HG02840 (cell line): ENCODE measurements at regions not wholly inside any gene's neighbourhood (a gene's known extent, or its start where the extent isn't known, plus 50 kb on each side); places are given as distances from the start of the nearest gene placed in this dataset.

Experiments used
- ATAC-seq: cut with Tn5 transposase; IDR thresholded peaks from one replicate; pipeline ENCODE4 v1.9.1; 2021; ENCODE audit warnings: mild to moderate bottlenecking, moderate library complexity, moderate number of reproducible peaks; ENCODE audit not compliant: unreplicated experiment, low FRiP score

- no peak for ATAC-seq
Observed at GRCh38 chr13:58151452-58151851, 519.9 kb downstream of the PCDH17 start.

- ATAC-seq: no peak
Observed at GRCh38 chr13:58160980-58161379, 529.4 kb downstream of the PCDH17 start.

DNA sequence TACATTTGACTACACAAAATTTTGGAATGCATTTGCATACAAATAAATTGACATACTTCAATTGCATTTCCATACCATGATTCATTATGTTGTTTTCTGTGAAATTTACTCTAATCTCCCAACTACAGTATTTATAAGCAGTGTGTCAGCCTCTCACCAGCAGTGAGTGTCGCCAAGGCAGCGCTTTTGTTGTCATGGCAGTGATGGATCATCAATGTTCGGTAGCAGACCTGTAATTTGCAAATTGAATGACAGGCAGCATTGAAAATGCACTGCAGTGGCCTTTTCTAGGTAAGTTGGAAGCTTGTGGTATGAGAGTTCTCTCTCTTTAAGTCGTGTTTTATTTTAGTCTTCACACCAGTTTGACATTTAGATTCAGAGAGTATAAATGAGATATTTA, 534.1 kb downstream of the PCDH17 start:
- no peak for ATAC-seq

- ATAC-seq: no peak
Observed at GRCh38 chr13:58181111-58181510, 549.6 kb downstream of the PCDH17 start.

GRCh38 chr13:58187881-58188280, 556.3 kb downstream of the PCDH17 start:
- no peak for ATAC-seq

- ATAC-seq: no peak
Observed at GRCh38 chr13:58190577-58190976, 559.0 kb downstream of the PCDH17 start.

- ATAC-seq: no peak
Observed at GRCh38 chr13:58191754-58192153, 560.2 kb downstream of the PCDH17 start.

DNA sequence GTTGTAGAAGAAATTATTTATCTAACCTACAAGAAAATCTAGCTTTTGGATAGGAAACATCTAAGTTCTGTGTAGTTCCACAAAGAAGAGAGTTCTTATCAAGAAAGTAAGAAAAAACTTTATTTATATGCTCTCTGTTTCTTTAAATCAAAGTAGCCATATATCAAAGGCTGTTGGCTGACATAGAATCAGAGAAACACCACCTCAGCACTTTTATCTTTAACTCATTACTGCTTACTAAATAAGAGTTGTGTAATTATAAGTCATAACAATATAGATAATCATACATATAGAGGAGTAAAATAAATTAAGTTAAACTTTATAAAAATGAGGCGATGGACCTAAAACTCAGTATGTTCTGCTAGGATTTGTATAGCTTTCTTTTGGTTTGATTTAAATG, 570.6 kb downstream of the PCDH17 start:
- ATAC-seq: no peak

- no peak for ATAC-seq
Observed at GRCh38 chr13:58207501-58207900, 576.0 kb downstream of the PCDH17 start.

DNA sequence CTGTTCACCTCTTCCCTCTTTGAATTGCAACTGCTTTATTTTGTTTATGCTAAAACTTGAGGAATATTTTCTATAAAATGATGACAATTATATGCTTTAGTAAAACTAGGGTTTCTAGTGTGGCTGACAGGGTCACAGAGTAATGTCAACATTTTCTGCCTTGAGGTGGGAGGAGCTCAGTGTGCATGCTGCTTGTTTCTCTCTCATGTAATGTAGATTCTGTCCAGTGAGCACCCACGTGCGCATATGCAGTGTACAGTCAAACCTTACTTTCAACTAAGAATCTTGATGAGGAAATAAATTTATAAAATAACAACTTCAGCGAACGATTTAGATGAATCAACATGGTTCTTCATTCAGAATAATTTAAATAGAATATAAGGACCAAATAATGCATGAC, 603.9 kb downstream of the PCDH17 start:
- ATAC-seq: no peak

DNA sequence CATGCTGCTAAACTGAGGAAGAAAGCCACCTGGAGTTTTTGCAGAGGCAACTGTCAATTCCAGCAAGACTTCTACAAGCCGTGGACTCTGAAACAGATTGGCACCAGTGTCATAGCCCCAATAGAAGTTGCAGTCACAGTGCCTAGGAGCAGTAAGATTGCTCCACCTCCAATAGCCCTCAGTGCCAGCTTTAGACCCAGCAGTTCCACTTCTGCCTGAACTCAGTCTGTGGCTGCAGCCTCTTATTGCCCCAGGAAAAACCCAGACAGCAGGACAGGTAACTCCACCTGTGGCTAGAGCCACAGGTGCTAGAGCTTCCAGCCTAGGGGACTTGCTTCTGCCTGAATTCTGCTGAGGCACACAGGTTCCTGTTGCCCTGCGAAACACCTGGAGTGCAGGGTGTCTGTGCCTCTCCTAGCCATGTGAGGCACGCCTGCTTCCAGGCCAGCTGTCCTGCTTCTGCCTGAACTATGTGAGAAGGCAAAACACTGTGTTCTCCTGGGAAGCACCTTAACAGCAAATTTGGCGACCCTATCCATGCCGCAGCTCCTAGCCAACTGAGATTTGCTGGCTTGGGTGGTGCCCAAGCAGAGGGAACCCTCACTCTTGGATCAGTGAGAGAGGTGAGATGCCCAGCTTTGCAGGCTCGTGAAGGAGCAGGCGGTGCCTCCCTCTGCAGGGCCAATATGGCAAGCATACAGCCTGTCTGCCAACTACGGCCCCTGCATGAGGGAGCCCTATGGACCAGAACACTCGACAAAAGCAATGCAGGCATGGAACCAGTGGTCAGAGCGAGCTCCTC, 607.6 kb downstream of the PCDH17 start:
- no peak for ATAC-seq

- no peak for ATAC-seq
Observed at GRCh38 chr13:58239774-58240268, 608.3 kb downstream of the PCDH17 start.

DNA sequence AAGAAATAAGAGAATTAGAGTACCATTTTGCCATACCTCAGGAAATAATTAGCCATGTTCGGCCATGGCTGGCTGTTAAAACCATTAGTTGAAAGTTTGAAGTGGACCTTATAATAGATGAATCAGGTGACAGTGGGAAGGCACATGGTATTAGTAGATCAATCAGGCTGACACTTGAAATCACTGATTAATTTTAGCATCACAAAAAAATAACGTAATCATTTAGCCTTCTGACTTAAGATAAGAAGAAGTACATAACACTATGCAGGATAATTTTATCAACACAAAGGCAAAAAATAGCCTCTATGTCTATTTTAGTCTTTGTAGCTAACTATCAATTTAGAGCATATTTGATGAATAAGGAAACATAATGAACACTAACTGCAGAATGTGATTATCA, 615.5 kb downstream of the PCDH17 start:
- no peak for ATAC-seq

- no peak for ATAC-seq
Observed at GRCh38 chr13:58254943-58255342, 623.4 kb downstream of the PCDH17 start.

GRCh38 chr13:58266271-58266670, 634.7 kb downstream of the PCDH17 start:
- ATAC-seq: no peak

GRCh38 chr13:58298556-58299135, 667.1 kb downstream of the PCDH17 start:
- ATAC-seq: no peak

GRCh38 chr13:58300224-58300623, 668.7 kb downstream of the PCDH17 start:
- no peak for ATAC-seq

DNA sequence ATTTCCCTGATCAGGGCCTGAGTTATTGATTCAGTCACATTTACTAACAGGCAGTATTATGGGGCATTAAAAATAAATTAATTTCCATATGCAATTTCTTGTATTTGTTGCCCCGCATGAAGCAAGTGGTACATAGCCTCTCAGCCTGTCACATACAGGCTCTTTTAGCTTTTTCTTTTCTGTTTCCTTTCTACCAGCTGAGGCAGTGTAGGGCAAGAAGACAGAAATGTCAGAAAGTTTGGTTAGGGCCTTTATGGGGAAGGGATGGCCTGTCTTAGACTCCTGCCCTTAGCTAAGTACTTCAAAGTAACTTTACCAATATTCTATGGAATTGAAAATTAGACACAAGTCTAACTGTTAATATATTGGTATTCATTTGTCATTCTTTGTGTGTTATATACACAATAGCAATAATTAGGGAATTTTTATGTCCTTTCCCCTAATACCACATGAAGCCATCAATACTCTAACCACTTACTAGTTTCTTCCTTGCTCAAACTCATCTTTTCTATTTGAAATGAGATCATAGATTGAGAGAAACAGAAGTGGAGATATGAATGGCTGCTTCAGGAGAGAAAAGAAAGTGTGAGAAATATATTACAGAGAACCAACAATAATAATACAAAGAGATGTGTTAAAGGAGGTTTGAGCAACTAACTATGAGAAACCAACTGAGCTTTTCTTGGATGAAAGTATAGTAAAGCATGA, 669.6 kb downstream of the PCDH17 start:
- no peak for ATAC-seq

DNA sequence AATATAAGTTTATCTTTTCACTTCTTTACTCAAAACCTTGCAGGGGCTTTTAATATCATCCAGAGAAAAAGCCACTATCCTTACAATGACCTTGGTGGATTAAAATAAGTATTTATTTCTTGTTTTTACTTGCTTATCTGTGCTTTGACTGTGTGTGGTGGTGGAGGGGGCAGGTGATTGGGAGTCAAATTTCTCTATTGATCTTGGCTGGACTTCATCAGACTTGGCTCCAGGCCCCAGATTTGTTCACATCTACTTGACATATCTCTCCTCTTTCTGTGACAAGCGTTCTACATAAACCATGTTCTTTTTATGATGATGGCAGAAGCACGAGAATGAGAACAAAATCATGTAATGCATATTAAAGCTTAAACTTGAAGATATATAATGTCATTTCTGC, 670.8 kb downstream of the PCDH17 start:
- no peak for ATAC-seq

GRCh38 chr13:58306062-58306461, 674.5 kb downstream of the PCDH17 start:
- no peak for ATAC-seq

- ATAC-seq: no peak
Observed at GRCh38 chr13:58313219-58313618, 681.7 kb downstream of the PCDH17 start.
